ENCODE measurements at regions not wholly inside any gene's neighbourhood (a gene's known extent, or its start where the extent isn't known, plus 50 kb on each side); places are given as distances from the start of the nearest gene placed in this dataset.

DNA sequence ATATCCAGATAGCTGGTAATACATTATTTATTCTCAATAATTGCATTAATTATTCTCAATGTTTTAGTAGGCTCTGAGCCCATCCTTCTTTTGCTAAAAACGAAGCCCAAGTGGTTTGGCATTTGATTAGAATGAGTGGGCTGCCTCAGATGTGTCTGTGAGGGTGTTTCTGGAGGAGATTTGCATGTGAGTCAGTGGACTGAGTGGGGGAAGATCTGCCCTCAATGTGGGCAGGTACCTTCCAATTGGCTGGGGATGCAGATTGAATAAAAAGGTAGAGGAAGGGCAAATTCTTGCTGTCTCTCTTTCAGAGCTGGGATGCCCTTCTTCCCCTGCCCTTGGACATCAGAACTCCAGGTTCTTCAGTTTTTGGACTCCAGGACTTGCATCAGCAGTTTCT lies 290.6 kb upstream of the SMIM30 start:
- TF ChIP-seq POLR2A (IDR thresholded peaks at IDR 0.05) (no peak), POLR2AphosphoS5 (IDR thresholded peaks at IDR 0.05) (no peak), EP300 (IDR thresholded peaks at IDR 0.05; ENCODE audit: low read depth) (no peak)
- TF ChIP-seq, protein P1, sequence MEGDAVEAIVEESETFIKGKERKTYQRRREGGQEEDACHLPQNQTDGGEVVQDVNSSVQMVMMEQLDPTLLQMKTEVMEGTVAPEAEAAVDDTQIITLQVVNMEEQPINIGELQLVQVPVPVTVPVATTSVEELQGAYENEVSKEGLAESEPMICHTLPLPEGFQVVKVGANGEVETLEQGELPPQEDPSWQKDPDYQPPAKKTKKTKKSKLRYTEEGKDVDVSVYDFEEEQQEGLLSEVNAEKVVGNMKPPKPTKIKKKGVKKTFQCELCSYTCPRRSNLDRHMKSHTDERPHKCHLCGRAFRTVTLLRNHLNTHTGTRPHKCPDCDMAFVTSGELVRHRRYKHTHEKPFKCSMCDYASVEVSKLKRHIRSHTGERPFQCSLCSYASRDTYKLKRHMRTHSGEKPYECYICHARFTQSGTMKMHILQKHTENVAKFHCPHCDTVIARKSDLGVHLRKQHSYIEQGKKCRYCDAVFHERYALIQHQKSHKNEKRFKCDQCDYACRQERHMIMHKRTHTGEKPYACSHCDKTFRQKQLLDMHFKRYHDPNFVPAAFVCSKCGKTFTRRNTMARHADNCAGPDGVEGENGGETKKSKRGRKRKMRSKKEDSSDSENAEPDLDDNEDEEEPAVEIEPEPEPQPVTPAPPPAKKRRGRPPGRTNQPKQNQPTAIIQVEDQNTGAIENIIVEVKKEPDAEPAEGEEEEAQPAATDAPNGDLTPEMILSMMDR (IDR thresholded peaks at IDR 0.05) = no peak

All from transverse colon (tissue), 4 donors.